MM.1S (cell line): ENCODE measurements at regions not wholly inside any gene's neighbourhood (a gene's known extent, or its start where the extent isn't known, plus 50 kb on each side); places are given as distances from the start of the nearest gene placed in this dataset.

Source experiments
- DNase-seq: peaks from one replicate; pipeline ENCODE4 v3.0.0-alpha.2; 2015
- H2AFZ ChIP-seq: fragments of 300-600 bp; sonication (generic); 2 replicates; pipeline ENCODE4 v1.6.0; 2016; ENCODE audit warnings: antibody characterized with exemption, low read length
- H3F3A ChIP-seq: fragments of 300-600 bp; sonication (generic); 2 replicates; pipeline ENCODE4 v1.6.1; 2016; ENCODE audit warnings: mild to moderate bottlenecking, antibody characterized with exemption, low read length, moderate library complexity, mixed read lengths; ENCODE audit not compliant: insufficient read depth
- H3K27ac ChIP-seq: fragments of 300-600 bp; sonication (generic); 2 replicates; pipeline ENCODE4 v1.5.1; 2016; ENCODE audit warnings: mild to moderate bottlenecking, low read length
- H3K27me3 ChIP-seq: fragments of 300-600 bp; sonication (generic); replicated peaks from 2 replicates; pipeline ENCODE4 v1.6.0; 2016; ENCODE audit warnings: low read length; ENCODE audit not compliant: insufficient read depth
- H3K36me3 ChIP-seq: fragments of 300-600 bp; sonication (generic); replicated peaks from 2 replicates; pipeline ENCODE4 v1.6.1; 2016; ENCODE audit warnings: mild to moderate bottlenecking, low read length, mixed read lengths; ENCODE audit not compliant: insufficient read depth
- H3K4me1 ChIP-seq: fragments of 300-600 bp; sonication (generic); 2 replicates; pipeline ENCODE4 v1.6.1; 2016; ENCODE audit warnings: low read length, mixed read lengths
- H3K4me2 ChIP-seq: fragments of 300-600 bp; sonication (generic); 2 replicates; pipeline ENCODE4 v1.6.0; 2016; ENCODE audit warnings: low read depth, low read length
- H3K4me3 ChIP-seq: fragments of 300-600 bp; sonication (generic); 2 replicates; pipeline ENCODE4 v1.5.1; 2016; ENCODE audit warnings: low read length, mixed read lengths
- H3K79me2 ChIP-seq: fragments of 300-600 bp; sonication (generic); 2 replicates; pipeline ENCODE4 v1.6.1; 2016; ENCODE audit warnings: mixed run types, low read length, mixed read lengths
- H3K9ac ChIP-seq: fragments of 300-600 bp; sonication (generic); 2 replicates; pipeline ENCODE4 v1.6.1; 2016; ENCODE audit warnings: low read length, mixed read lengths
- H3K9me2 ChIP-seq: fragments of 300-600 bp; sonication (generic); replicated peaks from 2 replicates; pipeline ENCODE4 v1.6.1; 2016; ENCODE audit warnings: mild to moderate bottlenecking, low read length, mixed read lengths; ENCODE audit not compliant: insufficient read depth
- H3K9me3 ChIP-seq: fragments of 300-600 bp; sonication (generic); replicated peaks from 2 replicates; pipeline ENCODE4 v1.6.1; 2016; ENCODE audit warnings: mild to moderate bottlenecking, low read length, mixed read lengths; ENCODE audit not compliant: insufficient read depth
- H4K20me1 ChIP-seq: fragments of 300-600 bp; sonication (generic); 2 replicates; pipeline ENCODE4 v1.6.1; 2016; ENCODE audit warnings: mild to moderate bottlenecking, low read length, moderate library complexity, mixed read lengths; ENCODE audit not compliant: insufficient read depth
- CTCF ChIP-seq: fragments of 300-600 bp; sonication (generic); IDR thresholded peaks from 2 replicates; pipeline ENCODE4 v1.5.1; 2016; ENCODE audit warnings: antibody characterized with exemption, low read length, mixed read lengths
- EZH2 ChIP-seq: fragments of 300-600 bp; sonication (generic); optimal IDR thresholded peaks from 2 replicates; pipeline ENCODE3; 2017; ENCODE audit warnings: low read depth, mild to moderate bottlenecking, antibody characterized with exemption, low read length, mixed read lengths
- EZH2phosphoT487 ChIP-seq: fragments of 300-600 bp; sonication (generic); IDR thresholded peaks from 2 replicates; pipeline ENCODE4 v1.6.1; 2018; ENCODE audit warnings: antibody characterized with exemption, low read length

DNA sequence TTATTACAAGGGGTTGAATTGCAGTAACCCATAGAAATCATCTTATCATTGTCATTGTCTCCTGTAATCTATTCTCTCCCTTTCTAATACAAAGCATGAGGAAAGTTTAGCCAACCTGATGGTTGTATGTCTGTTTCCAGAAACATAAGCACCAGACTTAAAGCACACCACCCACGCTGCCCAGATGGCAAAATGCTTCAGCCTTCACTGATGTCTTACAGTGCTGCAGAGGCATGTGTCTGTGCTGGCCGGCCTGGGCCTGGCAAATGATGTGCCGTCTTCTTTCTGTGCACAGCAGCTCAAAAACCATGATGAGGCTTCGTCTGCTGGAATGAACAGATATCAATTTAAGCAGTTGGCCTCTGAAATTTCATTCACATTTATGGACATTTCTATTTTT is 443.0 kb upstream of the RGPD4 start:
- Histone ChIP-seq H2AFZ (no peak overlapping the region), H3K9me2 (no peaks in the 10 kb centered on the region), H3K27me3 (no peaks in the 10 kb centered on the region), H3K36me3 (no peaks in the 10 kb centered on the region), H3K9me3 (no peaks in the 10 kb centered on the region), H3K4me3 (no peak overlapping the region), H3K4me2 (no peak overlapping the region), H3F3A (no peaks in the 10 kb centered on the region), H3K9ac (no peak overlapping the region), H3K27ac (no peak overlapping the region), H3K79me2 (no peaks in the 10 kb centered on the region), H3K4me1 (no peaks in the 10 kb centered on the region), H4K20me1 (no peaks in the 10 kb centered on the region)
- TF ChIP-seq CTCF = no peak
- no peak for TF ChIP-seq EZH2phosphoT487
- TF ChIP-seq EZH2 = no peak
- DNase-seq = no peak

DNA sequence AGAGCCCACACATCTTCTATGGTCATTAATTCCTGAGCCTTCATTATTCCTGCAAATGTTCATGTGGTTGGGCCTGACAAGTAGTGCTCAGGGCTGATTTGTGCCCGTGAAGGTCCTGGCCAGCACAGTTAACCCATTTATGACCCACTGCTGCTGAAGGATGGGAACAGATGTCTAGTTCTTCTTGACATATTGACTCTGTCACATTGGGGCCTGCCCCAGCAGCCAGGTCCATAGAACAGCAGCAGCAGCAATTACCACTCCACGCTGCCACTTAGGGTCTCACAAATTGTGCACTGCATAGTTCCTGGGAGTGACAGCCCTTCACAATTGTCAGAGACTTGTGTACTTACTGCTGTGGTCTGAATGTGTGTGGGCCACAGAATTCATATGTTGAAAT is 442.3 kb upstream of the RGPD4 start:
- Histone ChIP-seq H3K4me2 (no peak overlapping the region), H4K20me1 (no peaks in the 10 kb centered on the region), H3K27me3 (no peaks in the 10 kb centered on the region), H3K79me2 (no peaks in the 10 kb centered on the region), H3K27ac (no peak overlapping the region), H3K36me3 (no peaks in the 10 kb centered on the region), H3K9ac (no peak overlapping the region), H3K9me2 (no peaks in the 10 kb centered on the region), H3K4me1 (no peaks in the 10 kb centered on the region), H3K9me3 (no peaks in the 10 kb centered on the region), H3K4me3 (no peak overlapping the region), H3F3A (no peaks in the 10 kb centered on the region), H2AFZ (no peak overlapping the region)
- DNase-seq = no peak
- no peak for TF ChIP-seq EZH2
- TF ChIP-seq EZH2phosphoT487 = no peak
- TF ChIP-seq CTCF = no peak

DNA sequence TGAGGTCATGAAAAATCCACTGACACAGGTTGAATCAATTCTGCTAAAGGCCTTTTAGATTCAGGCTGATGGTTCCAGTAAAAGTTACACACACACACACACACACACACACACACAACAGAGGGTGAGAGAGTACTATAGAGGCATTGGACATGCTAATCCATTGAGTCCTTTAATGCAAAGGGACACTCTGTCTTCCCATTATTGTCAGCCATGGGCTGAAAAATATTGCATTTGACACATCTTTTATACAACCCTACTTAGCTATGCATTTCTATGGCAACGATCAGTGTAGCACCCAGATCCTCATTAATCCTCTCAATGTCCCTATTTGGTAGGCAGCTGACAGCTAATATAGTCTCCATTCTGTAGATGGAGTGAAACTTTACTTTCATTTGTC is 440.8 kb upstream of the RGPD4 start:
- H2AFZ ChIP-seq = no peak overlapping the region
- H3K36me3 ChIP-seq = no peaks in the 10 kb centered on the region

More for the DNA sequence above, 440.8 kb upstream of the RGPD4 start:
- Histone ChIP-seq H3K4me2 (no peak overlapping the region), H3K79me2 (no peaks in the 10 kb centered on the region), H3K27me3 (no peaks in the 10 kb centered on the region), H3K4me3 (no peak overlapping the region), H3K9me3 (no peaks in the 10 kb centered on the region), H3K27ac (no peak overlapping the region), H3K9me2 (no peaks in the 10 kb centered on the region), H3K4me1 (no peaks in the 10 kb centered on the region), H4K20me1 (no peaks in the 10 kb centered on the region), H3K9ac (no peak overlapping the region), H3F3A (no peaks in the 10 kb centered on the region)
- no peak for TF ChIP-seq CTCF
- TF ChIP-seq EZH2 = no peak
- no peak for TF ChIP-seq EZH2phosphoT487
- DNase-seq = no peak
